GM23338 (cell line): ENCODE measurements at regions not wholly inside any gene's neighbourhood (a gene's known extent, or its start where the extent isn't known, plus 50 kb on each side); places are given as distances from the start of the nearest gene placed in this dataset.

Experiments
- ATAC-seq: fragments of 200-7000 bp; cut with Tn5 transposase; 3 replicates; pipeline ENCODE4 v1.9.1; 2020
- DNase-seq: peaks from one replicate; pipeline ENCODE4 v3.0.0-alpha.2; 2015; ENCODE audit warnings: low spot score
- H2AFZ ChIP-seq: fragments of 200-600 bp; sonication (generic); 2 replicates; pipeline ENCODE4 v1.8.0; 2016; ENCODE audit warnings: antibody characterized with exemption, mild to moderate bottlenecking, moderate library complexity
- H3F3A ChIP-seq: fragments of 200-600 bp; sonication (generic); replicated peaks from 2 replicates; pipeline ENCODE4 v1.8.0; 2017; ENCODE audit warnings: antibody characterized with exemption, mixed run types, low read depth
- H3K27ac ChIP-seq: fragments of 200-600 bp; sonication (generic); 2 replicates; pipeline ENCODE4 v1.6.1; 2016; ENCODE audit warnings: low read depth
- H3K27me3 ChIP-seq: fragments of 200-600 bp; sonication (generic); 2 replicates; pipeline ENCODE4 v1.8.0; 2016; ENCODE audit warnings: mild to moderate bottlenecking, mixed run types, moderate library complexity; ENCODE audit not compliant: insufficient read depth
- H3K36me3 ChIP-seq: fragments of 200-600 bp; sonication (generic); 2 replicates; pipeline ENCODE4 v1.8.0; 2016; ENCODE audit warnings: mild to moderate bottlenecking; ENCODE audit not compliant: insufficient read depth
- H3K4me1 ChIP-seq: fragments of 200-600 bp; sonication (generic); 2 replicates; pipeline ENCODE4 v1.8.0; 2016; ENCODE audit warnings: mild to moderate bottlenecking, moderate library complexity; ENCODE audit not compliant: insufficient read depth
- H3K4me2 ChIP-seq: fragments of 200-600 bp; sonication (generic); 2 replicates; pipeline ENCODE4 v1.7.1; 2017; ENCODE audit warnings: mixed run types
- H3K4me3 ChIP-seq: fragments of 200-600 bp; sonication (generic); 2 replicates; pipeline ENCODE4 v1.6.1; 2016; ENCODE audit warnings: mixed run types
- H3K79me2 ChIP-seq: fragments of 200-600 bp; sonication (generic); replicated peaks from 2 replicates; pipeline ENCODE4 v1.8.0; 2017; ENCODE audit warnings: mild to moderate bottlenecking; ENCODE audit not compliant: insufficient read depth
- H3K9me2 ChIP-seq: fragments of 200-600 bp; sonication (generic); 2 replicates; pipeline ENCODE4 v1.8.0; 2017; ENCODE audit not compliant: insufficient read depth
- H4K20me1 ChIP-seq: fragments of 200-600 bp; sonication (generic); replicated peaks from 2 replicates; pipeline ENCODE4 v1.8.0; 2017; ENCODE audit warnings: mild to moderate bottlenecking; ENCODE audit not compliant: insufficient read depth
- H3K27ac Mint-ChIP-seq: 2 replicates; pipeline ENCODE4 v1.8.0; 2020; ENCODE audit warnings: inconsistent platforms, mild to moderate bottlenecking, moderate library complexity, mixed read lengths
- H3K27me3 Mint-ChIP-seq: 3 replicates; pipeline ENCODE4 v1.8.0; 2022; ENCODE audit warnings: low read depth, mild to moderate bottlenecking, moderate library complexity, mixed read lengths, inconsistent platforms; ENCODE audit not compliant: insufficient read depth, poor library complexity
- H3K36me3 Mint-ChIP-seq: 3 replicates; pipeline ENCODE4 v1.8.0; 2021; ENCODE audit warnings: low read depth, mild to moderate bottlenecking, inconsistent platforms, moderate library complexity, mixed read lengths
- H3K4me1 Mint-ChIP-seq: 3 replicates; pipeline ENCODE4 v1.8.0; 2020; ENCODE audit warnings: mild to moderate bottlenecking, inconsistent platforms, mixed read lengths
- H3K4me3 Mint-ChIP-seq: 3 replicates; pipeline ENCODE4 v1.8.0; 2021; ENCODE audit warnings: moderate library complexity, mild to moderate bottlenecking, inconsistent platforms, mixed read lengths
- H3K9me3 Mint-ChIP-seq: 3 replicates; pipeline ENCODE4 v1.8.0; 2020; ENCODE audit warnings: moderate library complexity, mild to moderate bottlenecking, inconsistent platforms, mixed read lengths
- CREB1 ChIP-seq: fragments of 250-450 bp; sonication (Bioruptor Pico); IDR thresholded peaks from 2 replicates; pipeline ENCODE4 v1.5.0; 2020; ENCODE audit warnings: low read depth, mild to moderate bottlenecking, moderate library complexity
- CTCF ChIP-seq, 2 experiments: fragments of 200-600 bp in 1 of 2; sonication (generic) in 1 of 2; conservative IDR thresholded peaks; 2 replicates each; pipeline versions ENCODE4 v1.5.1 to v1.6.1; 2016 to 2017; ENCODE audit warnings: antibody characterized with exemption in 2 of 2, low read depth in 2 of 2, mild to moderate bottlenecking in 2 of 2, moderate library complexity in 1 of 2
- EZH2 ChIP-seq: fragments of 200-600 bp; sonication (generic); IDR thresholded peaks from one replicate; pipeline ENCODE4 v1.8.0; 2017; ENCODE audit warnings: antibody characterized with exemption, mild to moderate bottlenecking, low read depth; ENCODE audit not compliant: unreplicated experiment
- EZH2phosphoT487 ChIP-seq: fragments of 200-600 bp; sonication (generic); IDR thresholded peaks from one replicate; pipeline ENCODE4 v1.8.1; 2018; ENCODE audit warnings: antibody characterized with exemption; ENCODE audit not compliant: unreplicated experiment
- JUNB ChIP-seq: IDR thresholded peaks from one replicate; pipeline ENCODE4 v1.6.1; 2016; ENCODE audit warnings: antibody characterized with exemption; ENCODE audit not compliant: unreplicated experiment
- NANOG ChIP-seq: IDR thresholded peaks from 2 replicates; pipeline ENCODE4 v1.6.1; 2016; ENCODE audit warnings: antibody characterized with exemption, borderline replicate concordance
- POLR2AphosphoS5 ChIP-seq: IDR thresholded peaks from 2 replicates; pipeline ENCODE4 v1.6.1; 2016; ENCODE audit warnings: antibody characterized with exemption, low read depth
- REST ChIP-seq: IDR thresholded peaks from one replicate; pipeline ENCODE4 v1.6.1; 2018; ENCODE audit warnings: antibody characterized with exemption; ENCODE audit not compliant: unreplicated experiment
- STAT1 ChIP-seq: IDR thresholded peaks from one replicate; pipeline ENCODE4 v1.6.1; 2016; ENCODE audit warnings: antibody characterized with exemption; ENCODE audit not compliant: unreplicated experiment
- ZNF114 ChIP-seq: fragments of 250-450 bp; sonication (Bioruptor Pico); IDR thresholded peaks from 2 replicates; pipeline ENCODE4 v1.5.0; 2020; ENCODE audit warnings: mild to moderate bottlenecking, moderate library complexity
- ZNF331 ChIP-seq: fragments of 250-450 bp; sonication (Bioruptor Pico); IDR thresholded peaks from 2 replicates; pipeline ENCODE4 v1.5.0; 2020; ENCODE audit warnings: low read depth, mild to moderate bottlenecking, moderate library complexity
- TF ChIP-seq, protein P1 (sequence below): IDR thresholded peaks from 2 replicates; pipeline ENCODE4 v1.6.1; 2016; ENCODE audit warnings: antibody characterized with exemption

GRCh38 chr1:80047791-80048190 is 1041.3 kb upstream of the ADGRL4 start (continued):
- TF ChIP-seq CTCF (conservative IDR thresholded peaks at IDR 0.05; ENCODE audit: low read depth in 2 of 2): no peak
- TF ChIP-seq, protein P1, sequence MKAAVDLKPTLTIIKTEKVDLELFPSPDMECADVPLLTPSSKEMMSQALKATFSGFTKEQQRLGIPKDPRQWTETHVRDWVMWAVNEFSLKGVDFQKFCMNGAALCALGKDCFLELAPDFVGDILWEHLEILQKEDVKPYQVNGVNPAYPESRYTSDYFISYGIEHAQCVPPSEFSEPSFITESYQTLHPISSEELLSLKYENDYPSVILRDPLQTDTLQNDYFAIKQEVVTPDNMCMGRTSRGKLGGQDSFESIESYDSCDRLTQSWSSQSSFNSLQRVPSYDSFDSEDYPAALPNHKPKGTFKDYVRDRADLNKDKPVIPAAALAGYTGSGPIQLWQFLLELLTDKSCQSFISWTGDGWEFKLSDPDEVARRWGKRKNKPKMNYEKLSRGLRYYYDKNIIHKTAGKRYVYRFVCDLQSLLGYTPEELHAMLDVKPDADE: no peak

GRCh38 chr1:80044662-80045061 is 1038.1 kb upstream of the ADGRL4 start:
- H3K36me3 Mint-ChIP-seq: no peaks in the 10 kb centered on the region
- TF ChIP-seq ZNF114: no peak
- no peak for TF ChIP-seq CREB1 (CRISPR knock-in tag)
- no peak for TF ChIP-seq ZNF331 (CRISPR knock-in tag)
- TF ChIP-seq STAT1: no peak
- TF ChIP-seq JUNB: no peak
- no peak for TF ChIP-seq REST
- TF ChIP-seq, protein P1: no peak
- no peak for TF ChIP-seq CTCF (conservative IDR thresholded peaks at IDR 0.05; ENCODE audit: low read depth in 2 of 2)
- no peak for TF ChIP-seq EZH2
- no peak for TF ChIP-seq POLR2AphosphoS5
- no peak for TF ChIP-seq EZH2phosphoT487
- no peak for TF ChIP-seq NANOG

More at GRCh38 chr1:80044662-80045061, 1038.1 kb upstream of the ADGRL4 start:
- Mint-ChIP-seq H3K27me3 (peaks cover 2% of the 10 kb centered on the region), H3K4me1 (no peaks in the 10 kb centered on the region), H3K4me3 (no peak overlapping the region), H3K27ac (no peak overlapping the region), H3K9me3 (no peaks in the 10 kb centered on the region)
- no peaks in the 10 kb centered on the region for H3K27me3 ChIP-seq
- H3K79me2 ChIP-seq: no peaks in the 10 kb centered on the region
- no peaks in the 10 kb centered on the region; the same call in 1 of the 2 replicates for H3K36me3 ChIP-seq
- no peak overlapping the region for H2AFZ ChIP-seq
- no peak overlapping the region for H3K4me2 ChIP-seq
- DNase-seq (no peak), ATAC-seq (no peak)
- H3K4me1 ChIP-seq: no peaks in the 10 kb centered on the region
- H3K4me3 ChIP-seq: no peak overlapping the region
- no peaks in the 10 kb centered on the region; the same call in 1 of the 2 replicates for H3K9me2 ChIP-seq
- no peaks in the 10 kb centered on the region for H4K20me1 ChIP-seq
- no peaks in the 10 kb centered on the region for H3F3A ChIP-seq
- no peak overlapping the region for H3K27ac ChIP-seq
